Activated CD4-positive, alpha-beta T cell treated with anti-CD3 and anti-CD28 coated beads for 24 hours (primary cell): ENCODE measurements at regions not wholly inside any gene's neighbourhood (a gene's known extent, or its start where the extent isn't known, plus 50 kb on each side); places are given as distances from the start of the nearest gene placed in this dataset.

ENCODE experiments used
- DNase-seq, 2 donors: peaks; one replicate each; pipeline ENCODE4 v3.0.0-alpha.2; 2020; ENCODE audit warnings: low read depth in 2 of 2

DNA sequence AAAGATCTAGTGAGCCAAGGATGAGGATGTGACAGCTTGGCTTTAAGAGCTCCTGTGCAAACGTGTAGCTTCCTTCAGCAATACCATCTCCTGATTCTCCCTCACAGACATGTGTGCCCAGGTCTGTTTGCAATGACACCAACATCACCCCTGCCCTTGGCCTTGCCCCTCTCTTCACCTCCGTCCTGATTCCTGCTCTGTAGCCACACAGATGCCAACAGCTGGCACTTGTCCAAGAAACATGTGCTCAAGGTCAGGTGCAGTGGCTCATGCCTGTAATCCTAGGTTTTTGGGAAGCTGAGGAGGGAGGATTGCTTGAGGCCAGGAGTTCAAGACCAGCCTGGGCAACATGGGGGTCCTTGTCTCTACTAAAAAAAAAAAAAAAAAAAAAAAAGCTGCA is 103.8 kb upstream of the CRHR1 start:
- DNase-seq = no peak

DNA sequence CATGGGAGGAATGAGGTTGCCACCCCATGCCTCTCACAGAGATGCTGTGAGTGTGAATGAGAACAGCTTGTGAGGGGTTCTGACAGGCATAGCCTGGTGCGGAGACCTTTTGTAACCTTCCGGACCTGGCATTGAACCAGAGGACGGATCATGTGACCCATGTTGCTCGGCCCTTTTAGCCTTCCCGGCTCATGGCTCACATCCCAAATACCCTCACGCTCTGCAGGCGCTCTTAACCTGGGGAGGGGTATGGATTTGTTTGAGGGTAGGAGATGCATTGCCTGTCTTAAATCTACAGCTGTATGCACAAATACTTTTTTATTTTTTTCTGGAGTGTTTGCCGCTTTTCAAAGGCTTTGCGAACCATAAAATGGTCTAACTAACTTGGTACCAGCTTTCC is 102.4 kb upstream of the CRHR1 start:
- no peak for DNase-seq

DNA sequence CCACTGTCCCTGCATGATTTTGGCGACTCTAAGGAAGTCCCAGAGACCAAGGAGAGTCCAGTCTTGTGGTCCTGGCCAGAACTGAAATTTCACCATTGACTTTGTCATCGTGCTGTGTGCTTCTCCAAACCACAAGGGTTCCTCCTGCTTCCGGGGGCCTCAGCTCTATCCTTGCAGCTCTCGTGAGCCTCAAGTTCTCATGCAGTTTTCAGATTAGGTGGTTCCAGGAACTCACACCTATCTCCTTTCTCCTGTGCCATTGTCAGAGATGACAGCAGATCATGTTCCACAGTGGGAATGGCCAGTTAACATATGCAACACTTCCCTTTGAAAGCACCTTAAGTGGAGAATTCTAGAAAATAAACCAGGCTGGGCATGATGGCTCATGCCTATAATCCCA is 97.9 kb upstream of the CRHR1 start:
- DNase-seq = no peak

DNA sequence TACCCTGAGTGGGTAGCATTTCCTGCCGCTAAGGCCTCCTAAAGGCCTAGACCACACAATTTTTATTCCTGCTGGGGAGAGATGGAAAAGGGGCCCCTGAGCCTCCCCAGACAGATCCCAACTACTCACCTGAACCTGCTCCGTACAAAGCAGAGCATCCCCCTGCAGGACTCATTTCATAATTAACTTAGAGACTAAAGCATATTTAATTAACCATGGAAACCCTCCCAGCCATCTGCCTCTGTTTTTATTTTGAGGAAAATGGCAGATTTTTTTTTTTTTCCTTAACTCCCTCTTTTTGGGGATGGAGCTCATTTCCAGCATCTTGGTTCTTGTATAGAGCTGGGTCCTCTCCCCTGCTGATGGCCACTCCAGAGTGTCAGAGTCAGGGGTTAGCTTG is 96.5 kb upstream of the CRHR1 start:
- DNase-seq = no peak

DNA sequence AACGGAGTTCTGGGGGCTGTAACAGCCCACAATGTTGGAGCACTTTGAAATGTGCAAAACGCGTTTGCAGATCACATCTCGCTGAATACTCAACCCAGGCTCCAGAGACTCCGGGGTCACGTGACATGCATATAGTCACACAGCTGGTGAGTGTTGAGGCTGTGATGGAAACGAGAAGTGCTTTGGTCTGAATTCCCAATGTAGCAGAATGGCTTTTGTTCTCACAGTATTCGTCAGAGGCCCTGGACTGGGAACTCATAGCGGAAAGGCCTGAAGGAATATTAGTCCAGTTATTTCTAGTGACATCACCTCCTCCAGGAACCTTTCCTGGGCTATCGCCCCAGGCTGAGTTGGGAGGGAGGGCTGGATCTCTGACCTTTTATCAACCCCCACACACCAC is 95.8 kb upstream of the CRHR1 start:
- no peak for DNase-seq

DNA sequence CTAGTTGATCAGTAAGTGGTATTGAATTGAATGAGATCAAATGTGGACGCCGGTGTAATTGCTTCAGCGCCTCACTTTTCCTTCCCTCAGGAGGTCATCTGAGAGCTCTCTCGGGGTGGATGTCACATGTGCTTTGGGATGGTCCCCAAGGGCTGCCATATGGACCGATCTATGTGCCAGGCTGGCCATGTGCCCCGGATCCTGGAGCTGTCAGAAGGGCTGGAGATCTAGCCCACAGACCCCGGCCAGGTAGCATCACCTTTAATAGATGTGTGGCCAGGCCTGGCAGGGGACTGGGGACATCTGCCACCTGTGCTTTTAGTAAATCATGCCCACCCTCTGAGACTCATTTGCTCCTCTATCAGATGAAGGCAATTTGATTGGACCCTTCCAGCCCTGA is 95.3 kb upstream of the CRHR1 start:
- DNase-seq = no peak

DNA sequence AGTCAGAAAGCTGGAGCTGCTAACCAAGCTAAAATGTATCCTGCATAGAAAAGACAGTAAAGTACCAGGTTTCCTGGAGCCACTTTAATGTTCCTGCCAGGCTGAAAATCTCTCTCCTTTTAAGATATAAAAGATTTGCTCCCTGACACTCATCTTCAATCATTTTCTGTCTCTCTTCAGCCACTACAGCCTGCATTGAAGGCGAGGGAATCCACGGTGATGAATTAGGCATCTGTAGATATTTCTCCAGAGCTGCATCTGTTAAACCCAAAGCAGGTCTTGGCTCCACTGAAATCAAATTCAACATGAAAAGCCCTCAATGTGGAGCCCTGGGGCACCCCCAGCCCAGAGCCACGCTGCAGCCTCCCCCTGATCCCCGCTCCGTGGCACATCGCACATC is 94.7 kb upstream of the CRHR1 start:
- no peak for DNase-seq

DNA sequence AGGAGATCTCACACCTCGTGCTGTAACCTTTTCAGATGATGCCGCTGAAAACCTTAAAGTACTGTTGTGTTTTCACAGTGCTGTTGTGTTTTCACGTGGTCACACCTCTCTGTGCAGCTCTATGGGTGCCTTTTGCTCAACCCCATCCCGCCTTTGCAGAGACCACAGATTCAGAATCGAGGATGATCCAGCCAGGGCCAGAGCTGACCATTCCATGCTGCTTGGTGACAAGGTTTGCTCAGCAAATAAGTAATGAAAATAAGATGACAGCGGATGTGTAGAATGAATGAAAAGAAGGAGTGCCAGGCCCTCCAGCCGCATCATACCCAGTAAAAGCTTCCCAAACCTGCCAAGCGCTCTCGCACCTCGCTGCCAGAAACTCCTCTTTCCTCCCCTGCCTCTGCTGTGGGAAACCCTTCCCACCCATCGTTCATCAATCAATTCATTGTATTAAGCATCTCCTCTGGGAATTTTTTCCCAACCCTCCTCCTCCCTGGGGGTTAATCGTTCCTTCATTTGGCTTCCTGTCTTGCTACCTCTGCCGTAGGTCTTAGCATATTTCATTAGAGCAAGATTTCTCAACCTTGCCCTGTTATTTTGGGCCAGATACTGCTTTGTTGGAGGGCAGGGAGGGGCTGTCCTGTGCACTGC is 93.4 kb upstream of the CRHR1 start:
- no peak for DNase-seq

DNA sequence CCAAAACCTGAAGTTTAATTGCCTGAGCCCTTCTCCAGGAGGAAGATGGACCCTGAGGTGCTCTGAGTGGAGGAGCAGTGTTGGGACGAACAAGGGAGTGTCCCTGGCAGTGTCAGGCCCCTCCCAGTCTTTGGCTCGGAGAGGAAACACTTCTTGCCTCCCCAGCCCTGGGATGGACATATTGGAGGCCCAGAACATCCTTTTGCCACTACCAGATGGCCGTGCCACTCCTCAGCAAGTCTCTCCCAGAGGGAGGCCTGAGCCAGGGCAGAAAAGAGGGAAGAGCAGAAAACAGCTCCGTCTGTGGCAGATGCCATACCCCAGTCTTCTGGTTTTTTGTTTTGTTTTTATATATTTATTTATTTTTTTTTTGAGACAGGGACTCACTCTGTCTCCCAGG is 91.5 kb upstream of the CRHR1 start:
- no peak for DNase-seq

DNA sequence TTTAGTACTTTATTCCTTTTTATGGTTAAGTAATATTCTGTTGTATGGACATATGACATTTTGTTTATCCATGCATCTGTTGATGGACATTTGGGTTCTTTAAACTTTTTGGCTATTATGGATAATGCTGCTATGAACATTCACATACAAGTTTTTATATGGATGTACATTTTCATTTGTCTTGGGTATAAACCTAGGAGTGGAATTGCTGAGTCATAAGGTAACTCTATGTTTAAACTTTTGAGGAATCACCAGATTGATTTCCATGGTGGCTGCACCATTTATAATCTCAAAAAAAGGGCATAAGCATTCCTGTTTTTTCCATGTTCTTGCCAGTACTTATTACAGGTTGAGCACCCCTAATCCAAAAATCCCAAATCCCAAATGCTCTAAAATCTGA is 90.3 kb upstream of the CRHR1 start:
- no peak for DNase-seq

DNA sequence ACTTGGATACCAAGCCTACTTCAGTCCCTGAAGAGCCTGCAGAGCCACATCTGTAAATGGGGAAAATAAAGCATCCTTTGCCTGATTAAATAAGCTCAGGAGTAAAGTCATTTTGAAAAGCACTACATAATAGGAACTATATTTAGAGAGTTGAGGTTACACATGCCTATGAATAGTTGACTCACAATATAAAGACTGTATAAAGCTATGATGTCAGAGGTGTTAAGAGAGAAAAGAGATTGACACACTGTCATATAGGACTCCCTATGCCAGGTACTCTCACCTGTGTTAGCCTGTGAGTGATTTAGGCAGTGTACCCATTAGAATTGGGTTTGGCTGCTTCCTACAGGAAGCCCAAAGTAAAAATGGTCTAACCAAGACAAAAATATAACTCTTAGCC is 87.7 kb upstream of the CRHR1 start:
- DNase-seq = no peak

DNA sequence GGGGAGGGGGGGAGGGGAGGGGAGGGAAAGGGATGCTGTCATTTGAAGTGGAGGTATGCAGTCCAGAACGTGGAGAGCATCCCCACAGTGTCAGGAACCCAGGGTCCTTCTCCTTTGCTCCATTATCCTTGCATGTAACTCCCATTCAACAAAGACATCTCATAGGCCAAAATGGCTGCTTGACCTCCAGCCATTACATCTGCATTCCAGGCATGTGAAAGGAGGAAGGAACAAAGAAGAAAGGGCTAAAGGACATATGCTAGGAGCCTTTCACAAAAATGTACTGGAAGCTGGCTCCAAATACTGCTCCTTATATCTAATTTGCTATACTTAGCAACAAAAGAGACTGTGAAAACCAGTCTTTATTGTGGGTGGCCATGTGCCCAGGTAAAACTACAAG is 87.0 kb upstream of the CRHR1 start:
- no peak for DNase-seq

DNA sequence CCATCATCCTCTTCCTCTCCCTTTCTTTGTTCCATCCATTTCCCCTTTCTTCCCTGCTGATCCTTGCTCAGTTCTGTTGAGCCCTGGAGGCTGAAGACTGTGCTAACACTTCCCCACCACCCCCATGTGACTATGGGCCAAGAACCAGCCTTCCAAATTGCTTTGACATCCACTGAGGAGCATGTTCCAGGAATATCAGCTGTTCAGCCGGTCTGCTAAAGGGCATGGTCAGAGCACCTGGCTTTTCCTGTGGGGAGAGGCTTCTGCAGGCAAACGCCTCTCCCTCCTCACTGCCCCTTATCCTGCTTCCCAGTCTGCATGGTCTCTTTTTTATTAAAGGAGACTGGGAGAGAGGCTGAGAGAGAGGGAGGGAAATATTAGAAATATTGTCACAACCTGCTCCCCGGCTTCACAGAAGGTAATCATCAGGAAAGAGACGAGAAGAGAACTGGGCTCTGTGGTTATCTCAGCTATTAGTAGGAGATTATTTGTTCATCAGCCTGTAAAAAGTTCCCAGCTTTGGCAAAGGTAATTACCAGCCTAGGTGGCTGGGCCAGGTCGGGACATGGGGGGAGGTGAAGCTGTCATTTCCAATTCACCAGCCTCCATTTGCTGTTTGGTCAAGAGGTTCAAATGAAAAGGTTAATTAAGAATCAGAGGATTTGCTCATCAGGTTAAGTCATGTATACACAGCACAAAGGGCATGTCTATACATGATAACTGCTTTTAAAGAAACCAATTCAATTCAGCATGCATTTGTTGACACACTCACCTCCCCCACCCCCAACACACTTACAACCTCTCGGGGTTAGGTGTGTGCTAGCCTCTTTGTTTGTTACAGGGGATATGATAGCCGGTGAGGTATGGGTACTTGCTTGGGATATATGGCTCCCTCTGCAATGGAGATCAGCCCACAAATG is 83.7 kb upstream of the CRHR1 start:
- DNase-seq = no peak

DNA sequence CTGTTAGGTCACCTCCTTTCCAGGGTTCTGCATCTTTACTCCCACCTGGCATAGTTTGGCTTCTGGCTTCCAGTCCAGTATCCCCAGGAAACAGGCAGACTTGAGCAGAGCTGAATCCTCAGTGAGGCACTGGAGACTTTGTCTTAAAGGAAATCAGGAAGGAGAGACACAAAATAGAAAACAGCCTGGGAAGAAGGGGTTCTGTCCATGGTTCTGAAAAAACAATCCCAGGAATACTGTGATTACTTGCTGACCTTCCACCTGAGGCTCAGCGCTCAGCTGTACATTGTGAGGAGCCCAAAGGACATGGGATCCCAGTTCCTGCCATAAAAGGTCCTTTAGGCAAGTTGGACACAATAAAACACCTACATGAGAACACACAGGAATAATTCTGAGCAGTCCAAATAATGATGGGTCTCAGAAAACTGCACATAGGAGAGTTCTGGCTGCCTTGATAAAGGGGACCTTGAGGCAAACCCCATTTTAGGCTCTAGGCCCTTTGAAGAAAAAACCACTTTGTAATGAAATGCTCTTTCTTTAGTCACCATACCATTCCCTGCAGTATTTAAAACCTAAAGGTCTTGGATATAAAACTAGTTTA is 81.4 kb upstream of the CRHR1 start:
- no peak for DNase-seq

DNA sequence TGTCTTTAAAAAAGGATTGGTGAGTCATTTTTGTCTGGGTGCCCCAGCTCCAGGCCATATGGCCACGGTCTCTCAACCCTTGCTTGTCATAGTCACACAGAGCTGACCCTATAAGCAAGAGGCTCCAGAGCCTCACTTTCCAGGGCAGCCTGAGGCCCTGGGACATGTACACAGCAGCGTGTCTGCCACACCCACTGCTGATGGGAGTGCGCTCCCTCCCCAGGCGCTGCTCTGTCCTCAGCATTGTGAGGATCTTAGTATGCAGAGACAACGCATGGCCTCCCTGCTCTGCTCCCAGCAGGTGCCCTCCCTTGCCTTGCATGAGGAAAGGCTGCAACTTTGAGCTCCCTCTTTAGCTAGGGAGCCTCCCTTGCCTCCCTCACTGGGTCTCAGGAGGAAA is 80.8 kb upstream of the CRHR1 start:
- DNase-seq = no peak

DNA sequence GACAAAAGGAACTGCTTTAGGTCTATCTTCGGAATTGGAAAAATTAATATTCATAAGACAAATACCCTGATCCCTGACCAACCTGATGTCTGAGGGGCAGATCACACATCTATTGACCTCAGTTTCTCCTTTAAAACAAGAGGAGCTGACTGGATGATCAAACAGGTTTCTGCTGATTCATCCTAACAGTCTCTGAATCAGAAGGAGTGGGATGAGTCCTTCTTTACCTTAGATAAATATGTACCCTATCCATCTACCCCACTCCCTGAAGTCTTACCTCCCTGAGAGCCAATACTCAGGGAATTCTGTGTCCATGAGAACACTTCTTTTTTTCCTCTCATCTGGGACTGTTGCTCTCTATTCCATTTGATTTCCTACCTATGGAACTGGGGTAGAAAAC is 80.3 kb upstream of the CRHR1 start:
- DNase-seq = no peak

DNA sequence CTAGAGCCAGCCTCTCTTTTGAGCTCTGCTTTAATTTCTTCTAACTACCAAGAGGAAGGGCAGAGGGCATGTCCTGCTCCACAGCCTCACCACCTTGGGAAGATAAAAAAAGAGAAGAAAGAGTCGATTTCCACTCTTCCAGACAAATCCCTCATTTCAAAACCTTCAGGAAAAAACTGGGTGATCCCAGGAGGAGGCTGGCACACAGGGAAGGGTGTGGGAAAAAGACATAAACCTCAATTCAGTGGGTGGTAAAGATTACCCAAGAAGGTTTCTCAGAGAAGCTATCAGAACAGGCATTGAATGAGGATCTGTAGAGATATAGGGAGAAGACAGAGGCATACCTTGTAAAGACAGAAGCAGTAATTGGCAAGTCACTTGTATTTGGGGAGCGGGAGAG is 79.9 kb upstream of the CRHR1 start:
- no peak for DNase-seq

DNA sequence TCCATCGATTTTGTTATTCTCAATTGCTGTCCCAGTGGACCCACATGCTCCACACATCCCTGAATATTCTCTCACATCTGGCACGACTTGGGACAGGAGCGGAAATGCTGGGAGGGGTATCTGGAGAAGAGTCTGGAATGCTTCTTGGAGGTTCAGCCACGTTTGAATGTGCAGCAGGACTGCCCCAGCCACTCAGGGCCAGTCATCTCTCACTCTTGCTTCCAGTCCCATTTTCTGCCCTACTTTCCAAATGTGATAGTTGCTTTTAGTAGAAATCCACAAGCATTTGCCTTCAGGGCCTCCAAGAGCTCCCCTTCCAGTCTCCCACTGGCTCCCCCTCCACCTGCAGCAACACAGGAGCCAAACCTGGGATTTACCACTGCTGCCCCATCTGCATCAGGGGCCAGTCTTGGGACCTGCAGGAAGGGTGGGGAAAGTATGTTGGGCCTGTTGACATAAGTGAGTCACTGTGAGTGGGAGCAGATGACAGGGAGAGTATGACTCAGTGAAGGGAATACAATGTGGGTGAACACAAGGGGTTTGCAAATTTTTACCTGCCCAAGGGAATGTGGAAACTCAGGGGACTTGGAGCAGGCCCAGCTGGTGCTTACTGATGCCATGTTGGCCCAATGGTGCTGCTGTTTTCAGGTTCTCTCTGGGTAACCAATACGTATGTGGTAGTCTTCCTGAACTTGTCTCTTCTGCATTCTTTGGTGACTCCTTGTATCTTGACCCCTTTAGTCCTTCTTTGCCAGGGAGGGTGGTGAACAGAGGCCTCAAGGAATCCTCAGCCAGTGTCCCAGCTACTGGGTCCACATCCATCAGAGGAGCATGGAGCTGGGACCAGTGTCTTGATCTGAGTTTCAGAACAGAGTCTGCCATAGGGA is 78.8 kb upstream of the CRHR1 start:
- DNase-seq = no peak

DNA sequence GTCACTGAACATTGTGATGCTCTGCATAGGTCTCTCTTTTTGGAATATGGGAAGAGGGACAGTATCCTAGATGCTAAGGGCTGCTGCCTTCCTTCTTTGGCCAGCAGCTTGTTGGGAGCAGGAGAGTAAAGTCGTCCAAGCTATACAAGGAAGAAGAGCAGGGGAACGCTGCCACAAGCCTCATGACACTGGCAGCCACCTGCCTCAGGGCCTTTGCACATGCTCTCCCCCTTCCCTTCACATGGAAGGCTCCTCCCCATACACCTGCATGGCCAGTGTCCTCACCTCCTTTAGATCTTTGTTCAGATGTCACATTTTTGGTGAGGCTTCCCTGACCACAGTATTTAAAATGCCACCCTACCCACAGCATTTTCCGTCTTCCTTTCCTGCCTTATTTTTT is 78.1 kb upstream of the CRHR1 start:
- no peak for DNase-seq

DNA sequence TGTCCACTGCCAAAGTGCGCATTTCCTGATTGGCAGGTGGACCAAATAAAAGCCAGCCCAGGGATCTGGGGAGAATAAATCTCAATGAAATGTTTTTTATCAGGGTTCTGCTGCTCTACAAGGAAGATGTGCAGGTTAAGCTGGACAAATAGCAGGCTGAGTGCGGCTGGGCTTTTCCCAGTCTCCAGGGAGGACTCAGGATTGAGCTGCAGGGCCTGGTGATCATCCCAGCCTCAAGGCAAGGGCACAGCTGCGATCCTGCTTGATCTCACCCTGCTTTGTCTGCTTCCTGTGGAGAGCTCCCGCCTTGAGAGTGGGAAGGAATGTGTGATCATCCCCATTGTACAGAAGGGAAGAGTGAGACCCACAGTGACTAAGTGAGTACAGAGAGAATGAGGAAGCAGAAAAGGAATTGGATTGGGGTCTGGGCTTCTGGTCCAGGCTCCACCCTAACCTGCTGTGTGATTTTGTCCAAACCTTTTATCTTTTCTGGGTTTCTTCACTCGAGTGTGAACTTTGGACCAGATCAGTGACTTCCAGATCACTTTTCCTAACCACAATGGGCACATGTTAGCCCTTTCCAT is 75.3 kb upstream of the CRHR1 start:
- DNase-seq = no peak

DNA sequence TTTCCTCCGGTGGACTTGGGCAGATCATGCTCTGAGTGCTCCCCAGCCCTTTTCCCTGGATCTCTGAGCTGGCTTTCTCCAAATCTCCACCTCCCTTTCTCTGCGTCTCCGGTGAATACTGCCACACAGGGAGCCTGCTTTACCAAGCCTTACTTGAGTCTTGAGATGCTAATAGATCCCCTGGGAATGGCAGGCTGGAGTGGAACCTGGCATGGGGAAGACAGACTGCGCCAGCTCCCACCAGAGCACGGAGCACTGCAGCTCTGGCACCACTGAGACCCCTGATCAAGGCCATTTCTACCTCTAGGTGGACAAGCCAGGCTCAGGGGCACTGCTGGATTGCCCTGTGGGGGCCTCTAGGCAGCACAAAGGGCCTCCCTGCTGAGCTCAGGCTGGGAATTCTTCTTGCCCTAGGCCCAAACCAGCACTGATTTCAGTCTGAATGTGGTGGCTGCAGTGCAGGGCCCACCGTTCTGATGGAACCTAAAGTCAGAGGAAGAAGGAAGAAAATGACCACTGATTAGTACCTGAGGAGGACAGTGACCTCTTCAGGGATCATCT is 74.3 kb upstream of the CRHR1 start:
- no peak for DNase-seq
